ENCODE measurements at regions not wholly inside any gene's neighbourhood (a gene's known extent, or its start where the extent isn't known, plus 50 kb on each side); places are given as distances from the start of the nearest gene placed in this dataset.
"Not testable (repeated sequence)": the region's sequence is repeated elsewhere in the genome, so short reads cannot be mapped to it uniquely, and the experiment has no call there.

DNA sequence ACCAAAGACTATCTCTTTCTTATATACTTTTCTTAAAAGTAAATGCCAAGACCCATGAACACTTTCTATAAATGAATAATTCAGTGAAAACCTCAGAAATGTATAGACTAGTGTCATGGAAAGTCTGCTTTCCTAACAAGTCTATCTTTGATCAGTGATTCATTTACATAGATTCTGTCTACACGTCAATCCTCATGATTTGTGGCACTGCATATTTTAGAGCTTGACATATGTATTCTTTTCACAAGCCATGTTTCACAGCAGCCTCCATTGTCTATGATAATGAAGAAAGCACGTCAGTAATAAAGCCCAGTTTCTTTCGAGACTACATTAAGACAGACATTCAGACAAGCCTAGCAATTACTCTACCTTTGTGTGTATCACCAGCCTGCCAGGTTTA, 486.6 kb downstream of the IRS1 start:
- Mint-ChIP-seq H3K27ac (no peak overlapping the region), H3K4me1 (ENCODE audit: low read depth) (no peaks in the 10 kb centered on the region), H3K9me3 (ENCODE audit: low read depth) (no peaks in the 10 kb centered on the region), H3K4me3 (no peak overlapping the region), H3K27me3 (peaks cover 10% of the 10 kb centered on the region), H3K36me3 (no peaks in the 10 kb centered on the region)

DNA sequence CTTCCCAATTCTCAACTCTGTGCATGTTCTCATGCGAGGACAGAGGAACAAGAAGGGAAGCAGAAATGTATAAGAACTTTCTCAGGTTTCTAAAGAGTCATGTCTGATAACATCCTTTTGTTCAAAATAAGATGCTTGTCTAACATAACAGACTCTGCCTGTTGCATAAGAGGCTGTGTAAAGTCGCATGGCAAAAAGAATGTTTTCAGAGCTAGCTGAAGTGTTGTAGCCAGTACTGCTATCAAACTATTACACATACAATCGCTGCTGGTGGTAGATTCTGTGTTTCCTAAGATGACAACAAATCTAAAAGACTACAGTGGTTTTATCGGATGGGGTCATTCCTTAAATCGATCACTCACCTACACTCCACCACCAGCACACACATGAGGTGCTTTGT, 487.5 kb downstream of the IRS1 start:
- no peaks in the 10 kb centered on the region for H3K9me3 Mint-ChIP-seq (ENCODE audit: low read depth)
- H3K4me3 Mint-ChIP-seq, result no peak overlapping the region
- H3K27me3 Mint-ChIP-seq, result peaks cover 6% of the 10 kb centered on the region
- no peak overlapping the region for H3K27ac Mint-ChIP-seq
- H3K36me3 Mint-ChIP-seq, result no peaks in the 10 kb centered on the region
- H3K4me1 Mint-ChIP-seq (ENCODE audit: low read depth), result no peaks in the 10 kb centered on the region

DNA sequence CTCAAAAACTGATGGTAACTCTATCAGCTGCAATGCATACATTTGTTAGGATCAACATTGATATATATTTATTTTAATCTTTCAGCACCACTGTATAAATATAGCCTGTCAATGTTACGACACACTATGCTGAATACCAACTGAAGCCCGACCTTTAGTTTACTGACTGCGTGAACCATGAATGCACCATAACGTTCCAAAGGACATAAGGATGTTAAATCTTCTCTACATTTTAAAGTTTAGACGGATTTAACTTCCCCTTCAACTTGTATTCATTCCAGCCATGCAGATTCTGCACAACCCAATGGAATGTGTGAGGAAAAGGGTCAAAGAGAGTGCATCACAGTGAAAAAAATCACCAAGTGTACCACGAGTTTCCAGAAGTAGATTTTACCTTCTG, 489.5 kb downstream of the IRS1 start:
- no peaks in the 10 kb centered on the region for H3K4me1 Mint-ChIP-seq (ENCODE audit: low read depth)
- no peak overlapping the region for H3K27ac Mint-ChIP-seq
- no peaks in the 10 kb centered on the region for H3K36me3 Mint-ChIP-seq

DNA sequence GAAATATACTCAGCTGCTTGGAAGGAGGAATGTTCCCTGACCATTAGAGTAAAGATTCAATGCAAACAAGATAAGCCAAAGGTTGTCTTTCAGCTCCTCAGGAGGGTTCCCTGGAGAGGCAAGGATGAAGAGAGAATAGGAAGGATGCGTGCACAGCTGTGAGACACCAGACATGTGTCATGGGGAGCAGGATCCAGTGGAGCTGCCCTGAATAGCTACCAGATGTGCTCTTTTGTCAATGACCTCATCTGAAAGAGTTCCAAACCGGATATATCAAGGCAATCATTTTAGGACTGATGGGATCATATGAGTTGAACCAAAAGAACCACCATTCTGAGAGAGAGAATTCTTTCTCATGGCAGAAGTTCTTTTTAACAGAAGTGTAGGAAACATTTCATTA, 490.6 kb downstream of the IRS1 start:
- Mint-ChIP-seq H3K27ac (no peak overlapping the region), H3K4me3 (no peak overlapping the region), H3K9me3 (ENCODE audit: low read depth) (no peaks in the 10 kb centered on the region), H3K27me3 (peaks cover 13% of the 10 kb centered on the region), H3K4me1 (ENCODE audit: low read depth) (peaks cover 1% of the 10 kb centered on the region), H3K36me3 (no peaks in the 10 kb centered on the region)

More for the DNA sequence above, 489.5 kb downstream of the IRS1 start:
- Mint-ChIP-seq H3K4me3 (no peak overlapping the region), H3K9me3 (ENCODE audit: low read depth) (no peaks in the 10 kb centered on the region), H3K27me3 (peaks cover 13% of the 10 kb centered on the region)

DNA sequence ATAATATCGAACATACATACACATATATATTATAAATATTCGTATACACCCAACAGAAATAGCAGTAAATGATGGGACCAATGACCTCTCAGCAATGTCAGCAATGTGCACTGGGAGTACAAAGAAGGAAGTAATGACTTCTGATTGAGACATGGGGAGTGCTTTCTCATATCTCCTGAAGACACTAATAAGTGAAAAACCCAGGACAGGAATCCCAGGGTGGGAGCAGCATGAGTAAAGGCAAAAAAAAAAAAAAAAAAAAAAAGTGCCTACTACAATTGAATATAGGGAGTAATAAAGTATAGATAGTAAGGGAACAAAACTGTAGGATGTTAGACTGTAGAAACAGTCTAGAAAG, 491.3 kb downstream of the IRS1 start:
- Mint-ChIP-seq H3K27me3 (peaks cover 12% of the 10 kb centered on the region), H3K27ac (no peak overlapping the region), H3K4me1 (ENCODE audit: low read depth) (peaks cover 1% of the 10 kb centered on the region), H3K36me3 (no peaks in the 10 kb centered on the region), H3K4me3 (no peak overlapping the region), H3K9me3 (ENCODE audit: low read depth) (no peaks in the 10 kb centered on the region)

DNA sequence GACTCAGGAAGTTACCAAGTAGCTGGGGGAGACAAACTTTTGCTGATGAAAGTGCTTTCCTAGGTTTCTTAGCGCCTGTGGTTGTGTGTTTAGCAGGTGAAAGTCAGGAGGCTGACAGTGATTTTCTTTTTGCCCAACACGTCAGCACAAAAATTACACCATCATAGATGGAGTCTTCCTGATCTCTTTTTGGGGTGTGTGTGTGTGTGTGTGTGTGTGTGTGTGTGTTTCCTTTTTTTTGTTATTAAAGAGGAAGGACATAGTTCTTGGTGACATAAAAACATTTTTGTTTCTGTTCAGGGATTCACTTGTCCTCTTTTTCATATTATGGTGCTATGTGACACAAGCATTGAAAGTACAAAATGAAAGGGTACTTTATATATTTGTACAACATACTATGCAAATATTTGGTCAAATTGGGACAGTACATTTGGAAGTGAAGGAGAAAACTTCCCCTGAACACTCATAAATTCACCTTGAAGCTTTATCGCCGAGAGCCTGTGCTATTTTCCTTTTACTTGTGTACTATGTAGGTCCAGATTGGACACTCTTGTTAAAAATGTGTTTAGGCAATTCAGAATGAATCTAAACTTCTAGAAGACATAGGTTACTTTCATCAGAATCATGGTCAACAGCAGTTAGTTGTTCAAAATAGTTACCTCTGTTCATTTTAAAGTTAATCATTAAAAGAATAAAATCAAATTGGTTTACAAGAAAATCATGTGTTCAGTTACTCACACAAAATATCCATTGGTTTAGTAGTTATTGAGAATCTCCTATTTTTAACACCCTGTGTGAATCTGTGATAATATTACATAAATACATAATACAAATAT, 491.9 kb downstream of the IRS1 start:
- peaks cover 1% of the 10 kb centered on the region for H3K4me1 Mint-ChIP-seq (ENCODE audit: low read depth)
- H3K36me3 Mint-ChIP-seq, result no peaks in the 10 kb centered on the region
- no peak overlapping the region for H3K27ac Mint-ChIP-seq
- H3K9me3 Mint-ChIP-seq (ENCODE audit: low read depth), result no peaks in the 10 kb centered on the region
- H3K27me3 Mint-ChIP-seq, result peaks cover 10% of the 10 kb centered on the region
- H3K4me3 Mint-ChIP-seq, result no peak overlapping the region

DNA sequence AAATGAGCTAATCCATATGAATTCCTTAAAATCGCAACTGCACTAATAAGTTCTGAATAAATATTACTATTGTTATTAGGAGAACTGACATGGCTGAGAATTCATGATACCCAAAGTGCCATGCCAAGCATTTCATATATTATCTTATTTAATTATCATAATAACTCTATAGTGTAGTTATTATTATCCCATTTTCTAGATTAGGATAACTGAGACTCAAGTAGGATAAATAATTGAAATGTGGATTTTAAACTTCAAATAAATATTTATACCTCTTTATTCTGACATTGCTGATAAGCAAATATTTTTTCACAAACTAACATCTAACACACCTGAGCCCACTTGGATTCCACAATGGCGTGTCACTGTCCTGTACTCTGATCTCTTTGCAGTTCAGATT, 492.7 kb downstream of the IRS1 start:
- Mint-ChIP-seq H3K27me3 (peaks cover 10% of the 10 kb centered on the region), H3K4me3 (no peak overlapping the region), H3K27ac (no peak overlapping the region), H3K4me1 (ENCODE audit: low read depth) (peaks cover 1% of the 10 kb centered on the region), H3K9me3 (ENCODE audit: low read depth) (no peaks in the 10 kb centered on the region), H3K36me3 (no peaks in the 10 kb centered on the region)

DNA sequence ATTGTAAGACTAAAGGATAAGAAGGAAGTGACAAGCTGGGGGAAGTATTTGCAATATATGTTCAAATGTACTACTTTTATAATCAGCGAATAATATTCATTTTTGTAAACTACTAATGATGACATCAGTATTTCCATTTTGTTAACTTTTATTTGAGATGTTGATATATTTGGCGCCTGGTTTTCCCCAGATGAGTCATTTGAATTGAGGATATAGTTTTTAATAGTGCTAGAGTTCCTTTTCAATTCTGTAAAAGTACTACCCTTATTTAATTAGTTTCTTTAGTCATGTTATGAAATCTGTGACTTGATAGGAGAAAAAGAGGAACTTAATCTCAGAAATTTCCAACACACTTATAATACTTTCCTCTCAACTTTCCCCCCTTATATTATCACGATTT, 495.3 kb downstream of the IRS1 start:
- Mint-ChIP-seq H3K36me3 (no peaks in the 10 kb centered on the region), H3K9me3 (ENCODE audit: low read depth) (no peaks in the 10 kb centered on the region), H3K4me3 (no peak overlapping the region), H3K27ac (no peak overlapping the region), H3K4me1 (ENCODE audit: low read depth) (peaks cover 1% of the 10 kb centered on the region), H3K27me3 (peaks cover 10% of the 10 kb centered on the region)

DNA sequence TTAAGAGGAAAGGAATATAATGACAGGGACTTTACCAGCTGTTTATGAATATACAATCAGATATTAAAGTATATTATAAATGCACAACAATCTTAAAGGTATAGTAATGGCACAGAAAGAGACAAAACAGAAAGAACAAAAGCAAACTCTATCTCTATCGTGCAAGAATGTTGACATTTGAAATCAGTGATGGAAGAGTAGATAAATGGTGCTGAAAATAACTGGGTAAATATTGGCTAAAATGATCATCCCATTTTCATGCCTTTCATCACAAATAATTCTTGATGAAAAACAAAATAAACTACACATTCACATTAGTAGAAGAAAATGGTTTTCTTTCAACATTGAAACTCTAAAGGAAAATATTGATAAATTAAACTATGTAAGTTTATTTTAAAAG, 495.9 kb downstream of the IRS1 start:
- H3K27me3 Mint-ChIP-seq, result peaks cover 10% of the 10 kb centered on the region
- peaks cover 1% of the 10 kb centered on the region for H3K4me1 Mint-ChIP-seq (ENCODE audit: low read depth)
- H3K9me3 Mint-ChIP-seq (ENCODE audit: low read depth), result no peaks in the 10 kb centered on the region
- no peaks in the 10 kb centered on the region for H3K36me3 Mint-ChIP-seq
- H3K4me3 Mint-ChIP-seq, result no peak overlapping the region
- no peak overlapping the region for H3K27ac Mint-ChIP-seq

DNA sequence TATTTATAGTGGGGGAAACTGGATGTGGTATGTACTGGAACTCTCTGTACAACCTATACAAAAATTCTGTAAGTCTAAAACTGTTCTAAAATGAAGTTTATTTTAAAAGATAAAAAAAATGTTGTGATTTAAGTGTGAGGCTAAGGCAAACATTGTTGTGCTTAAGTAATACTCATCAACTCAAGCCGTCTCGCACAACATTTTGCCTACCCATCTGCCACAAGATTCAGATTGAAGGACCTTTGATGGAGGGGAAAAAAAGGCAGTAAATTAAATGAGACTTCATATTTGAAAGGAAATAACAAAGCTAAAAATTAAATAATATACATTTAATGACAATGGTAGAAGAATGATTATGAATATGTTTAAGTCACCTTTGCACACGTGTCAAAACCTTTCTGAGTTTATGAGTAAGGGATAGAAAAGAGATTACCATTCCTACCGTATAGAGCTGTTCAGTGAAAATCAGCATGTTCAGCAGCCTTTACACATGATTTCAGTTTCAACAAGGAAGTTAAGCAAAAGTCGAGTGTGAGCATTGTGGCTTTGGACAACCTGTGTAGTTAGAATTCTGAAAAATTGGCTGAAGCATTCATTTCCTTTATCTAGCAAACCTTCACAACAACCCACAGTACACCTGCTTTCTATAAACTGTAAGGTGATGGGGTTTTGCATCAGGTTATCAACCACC, 499.3 kb downstream of the IRS1 start:
- H3K36me3 Mint-ChIP-seq, result no peaks in the 10 kb centered on the region
- H3K9me3 Mint-ChIP-seq (ENCODE audit: low read depth), result no peaks in the 10 kb centered on the region
- peaks cover under 1% of the 10 kb centered on the region for H3K27me3 Mint-ChIP-seq
- H3K4me1 Mint-ChIP-seq (ENCODE audit: low read depth), result peaks cover 1% of the 10 kb centered on the region
- no peak overlapping the region for H3K27ac Mint-ChIP-seq
- no peak overlapping the region for H3K4me3 Mint-ChIP-seq

DNA sequence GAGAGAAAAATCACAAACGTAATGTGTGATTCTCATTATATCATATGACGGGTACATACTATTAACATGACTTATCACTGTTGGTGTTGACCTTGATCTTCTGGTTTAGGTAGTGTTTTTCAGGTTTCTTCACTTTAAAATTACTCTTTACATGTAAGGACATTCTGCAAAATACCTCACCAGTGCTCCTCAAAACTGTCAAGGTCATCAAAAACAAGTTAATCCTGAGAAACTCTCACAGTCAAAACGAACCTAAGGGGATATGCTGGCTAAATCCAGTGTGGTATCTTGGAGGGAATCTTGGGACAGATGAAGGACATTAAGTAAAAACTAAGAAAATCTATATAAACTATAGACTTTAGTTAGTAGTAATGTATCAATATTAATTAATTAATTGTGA, 499.8 kb downstream of the IRS1 start:
- Mint-ChIP-seq H3K27me3 (no peaks in the 10 kb centered on the region), H3K4me3 (no peak overlapping the region), H3K36me3 (no peaks in the 10 kb centered on the region), H3K27ac (no peak overlapping the region), H3K4me1 (ENCODE audit: low read depth) (peaks cover 1% of the 10 kb centered on the region), H3K9me3 (ENCODE audit: low read depth) (no peaks in the 10 kb centered on the region)

DNA sequence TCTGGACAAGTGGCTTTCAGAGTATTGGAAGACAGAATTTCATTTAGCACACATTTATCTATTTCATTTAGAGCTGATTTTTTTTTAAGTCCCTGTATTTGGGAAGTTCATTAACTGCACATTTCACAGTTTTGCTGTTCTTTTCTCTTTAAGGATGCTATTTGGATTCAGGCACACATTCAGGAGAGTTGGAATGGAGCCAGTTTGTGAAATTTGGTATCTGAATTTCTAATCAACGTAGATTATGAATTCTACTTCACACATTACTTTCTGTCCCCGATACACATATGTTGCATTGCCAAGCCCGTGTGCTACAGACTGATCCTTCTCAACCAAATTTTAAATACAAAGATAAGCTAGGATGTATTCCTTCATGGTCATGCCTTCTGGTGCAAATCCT, 503.9 kb downstream of the IRS1 start:
- no peaks in the 10 kb centered on the region for H3K9me3 Mint-ChIP-seq (ENCODE audit: low read depth)
- no peaks in the 10 kb centered on the region for H3K27me3 Mint-ChIP-seq
- no peaks in the 10 kb centered on the region for H3K36me3 Mint-ChIP-seq
- H3K4me1 Mint-ChIP-seq (ENCODE audit: low read depth), result no peaks in the 10 kb centered on the region
- no peak overlapping the region for H3K27ac Mint-ChIP-seq
- H3K4me3 Mint-ChIP-seq, result no peak overlapping the region

DNA sequence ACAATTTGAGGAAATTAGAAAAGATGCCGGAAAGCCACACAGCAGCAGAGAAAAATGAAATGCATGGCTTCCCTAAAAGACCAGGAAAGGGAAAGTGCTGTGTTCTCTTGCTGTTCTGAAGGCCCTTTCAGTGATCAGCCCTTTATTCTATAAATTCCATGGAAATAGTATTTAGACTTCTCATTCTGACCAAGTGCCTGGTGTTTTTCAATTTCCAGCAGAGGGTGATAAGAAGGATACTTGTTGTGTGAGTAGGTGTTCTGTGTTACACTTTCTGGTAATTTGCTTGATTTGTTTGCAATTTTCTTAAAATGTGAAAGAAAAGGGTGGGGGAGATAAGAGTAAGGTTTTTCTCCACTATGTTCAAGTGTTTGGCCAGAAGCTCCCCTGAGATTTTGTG, 504.5 kb downstream of the IRS1 start:
- Mint-ChIP-seq H3K27me3 (no peaks in the 10 kb centered on the region), H3K4me1 (ENCODE audit: low read depth) (no peaks in the 10 kb centered on the region), H3K36me3 (no peaks in the 10 kb centered on the region), H3K4me3 (no peak overlapping the region), H3K9me3 (ENCODE audit: low read depth) (no peaks in the 10 kb centered on the region), H3K27ac (no peak overlapping the region)

DNA sequence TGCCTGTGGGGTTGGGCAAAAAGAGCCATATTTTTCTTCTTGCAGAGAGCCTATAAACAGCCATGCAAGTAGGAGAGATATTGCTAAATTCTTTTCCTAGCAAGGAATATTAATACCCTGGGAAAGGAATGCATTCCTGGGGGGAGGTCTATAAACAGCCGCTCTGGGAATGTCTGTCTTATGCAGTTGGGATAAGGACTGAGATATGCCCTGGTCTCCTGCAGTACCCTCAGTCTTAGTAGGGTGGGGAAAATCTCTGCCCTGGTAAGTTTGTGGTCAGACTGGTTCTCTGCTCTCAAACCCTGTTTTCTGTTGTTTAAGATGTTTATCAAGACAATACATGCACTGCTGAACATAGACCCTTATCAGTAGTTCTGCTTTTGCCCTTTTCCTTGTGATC, 508.3 kb downstream of the IRS1 start:
- not testable (repeated sequence) for H3K9me3 Mint-ChIP-seq (ENCODE audit: low read depth); H3K36me3 Mint-ChIP-seq; H3K27ac Mint-ChIP-seq; H3K27me3 Mint-ChIP-seq; H3K4me3 Mint-ChIP-seq; H3K4me1 Mint-ChIP-seq (ENCODE audit: low read depth)

DNA sequence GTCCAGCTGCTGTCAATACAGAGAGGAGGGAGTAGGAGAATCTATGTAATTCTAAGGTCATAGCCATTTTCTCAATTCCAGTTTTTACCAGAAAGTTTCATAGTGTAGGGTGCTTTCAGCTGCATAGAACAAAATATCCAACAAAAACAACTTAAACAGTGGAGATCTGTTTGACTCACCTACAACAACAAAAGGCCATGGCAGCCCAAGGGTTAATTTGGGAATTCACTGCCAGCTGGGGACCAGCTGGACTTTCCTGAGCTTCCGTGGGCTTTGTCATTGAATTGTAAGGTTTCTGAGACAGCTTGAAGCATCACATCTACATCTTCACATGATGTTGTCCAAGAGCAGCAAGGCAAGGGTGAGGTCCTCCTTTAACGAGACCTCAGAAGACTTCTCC, 512.7 kb downstream of the IRS1 start:
- H3K4me1 Mint-ChIP-seq (ENCODE audit: low read depth), result no peaks in the 10 kb centered on the region
- H3K27me3 Mint-ChIP-seq, result peaks cover 7% of the 10 kb centered on the region
- H3K9me3 Mint-ChIP-seq (ENCODE audit: low read depth), result no peaks in the 10 kb centered on the region
- no peak overlapping the region for H3K4me3 Mint-ChIP-seq
- no peaks in the 10 kb centered on the region for H3K36me3 Mint-ChIP-seq
- H3K27ac Mint-ChIP-seq, result no peak overlapping the region

DNA sequence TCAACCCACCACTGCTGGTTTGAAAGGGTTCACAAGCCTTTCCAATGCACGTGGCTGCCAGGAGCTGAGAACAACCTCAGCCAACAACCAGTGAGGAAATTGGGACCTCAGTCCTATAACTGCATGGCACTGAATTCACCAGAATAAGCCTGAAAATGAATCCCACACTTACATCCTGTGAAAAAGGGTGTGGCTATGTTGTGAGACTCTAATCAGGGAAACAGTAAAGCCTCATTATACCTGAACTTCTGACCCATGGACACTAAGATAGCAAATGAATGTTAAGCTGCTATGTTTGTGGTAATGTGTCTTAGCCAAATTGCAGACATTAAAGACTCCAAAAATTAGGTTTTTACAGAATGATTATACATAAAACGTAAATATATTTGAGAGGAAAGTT, 515.8 kb downstream of the IRS1 start:
- no peaks in the 10 kb centered on the region for H3K36me3 Mint-ChIP-seq
- H3K9me3 Mint-ChIP-seq (ENCODE audit: low read depth), result no peaks in the 10 kb centered on the region
- no peak overlapping the region for H3K27ac Mint-ChIP-seq
- H3K27me3 Mint-ChIP-seq, result peaks cover 10% of the 10 kb centered on the region
- H3K4me3 Mint-ChIP-seq, result no peak overlapping the region
- H3K4me1 Mint-ChIP-seq (ENCODE audit: low read depth), result no peaks in the 10 kb centered on the region

All from activated naive CD8-positive, alpha-beta T cell (primary cell).